ENCODE measurements at regions not wholly inside any gene's neighbourhood (a gene's known extent, or its start where the extent isn't known, plus 50 kb on each side); places are given as distances from the start of the nearest gene placed in this dataset.

DNA sequence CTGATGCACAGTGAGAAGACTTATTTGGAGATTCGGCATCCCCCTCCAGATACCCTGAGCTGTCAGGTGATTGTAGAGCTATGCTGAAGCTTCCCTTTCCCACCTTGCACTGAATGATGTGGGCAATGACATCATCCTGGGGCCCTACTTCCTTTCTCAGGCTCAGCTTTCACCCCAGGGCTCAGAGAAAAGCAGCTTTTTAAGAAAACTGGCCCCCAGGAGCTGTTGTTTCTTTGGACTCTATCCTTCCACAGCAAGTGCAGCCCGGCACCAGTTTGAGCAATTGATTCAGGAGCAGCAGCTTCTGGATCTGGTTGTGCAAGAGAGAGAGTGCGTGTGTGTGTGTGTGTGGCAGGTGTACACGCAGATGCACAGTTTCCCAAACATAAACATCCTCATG, 251.3 kb downstream of the ANAPC1 start:
- no peak overlapping the region for H3K4me3 Mint-ChIP-seq (ENCODE audit: unreplicated experiment)
- TF ChIP-seq, protein P1, sequence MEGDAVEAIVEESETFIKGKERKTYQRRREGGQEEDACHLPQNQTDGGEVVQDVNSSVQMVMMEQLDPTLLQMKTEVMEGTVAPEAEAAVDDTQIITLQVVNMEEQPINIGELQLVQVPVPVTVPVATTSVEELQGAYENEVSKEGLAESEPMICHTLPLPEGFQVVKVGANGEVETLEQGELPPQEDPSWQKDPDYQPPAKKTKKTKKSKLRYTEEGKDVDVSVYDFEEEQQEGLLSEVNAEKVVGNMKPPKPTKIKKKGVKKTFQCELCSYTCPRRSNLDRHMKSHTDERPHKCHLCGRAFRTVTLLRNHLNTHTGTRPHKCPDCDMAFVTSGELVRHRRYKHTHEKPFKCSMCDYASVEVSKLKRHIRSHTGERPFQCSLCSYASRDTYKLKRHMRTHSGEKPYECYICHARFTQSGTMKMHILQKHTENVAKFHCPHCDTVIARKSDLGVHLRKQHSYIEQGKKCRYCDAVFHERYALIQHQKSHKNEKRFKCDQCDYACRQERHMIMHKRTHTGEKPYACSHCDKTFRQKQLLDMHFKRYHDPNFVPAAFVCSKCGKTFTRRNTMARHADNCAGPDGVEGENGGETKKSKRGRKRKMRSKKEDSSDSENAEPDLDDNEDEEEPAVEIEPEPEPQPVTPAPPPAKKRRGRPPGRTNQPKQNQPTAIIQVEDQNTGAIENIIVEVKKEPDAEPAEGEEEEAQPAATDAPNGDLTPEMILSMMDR (IDR thresholded peaks at IDR 0.05; ENCODE audit: partially characterized antibody, unreplicated experiment): no peak
- no peaks in the 10 kb centered on the region for H3K27me3 Mint-ChIP-seq (ENCODE audit: unreplicated experiment)
- DNase-seq: no peak
- H3K36me3 Mint-ChIP-seq (ENCODE audit: unreplicated experiment): peaks cover 22% of the 10 kb centered on the region
- no peak overlapping the region for H3K27ac Mint-ChIP-seq (ENCODE audit: unreplicated experiment)
- H3K9me3 Mint-ChIP-seq (ENCODE audit: unreplicated experiment): peaks cover 11% of the 10 kb centered on the region
- H3K4me1 Mint-ChIP-seq (ENCODE audit: low read depth, unreplicated experiment): peaks cover 5% of the 10 kb centered on the region

DNA sequence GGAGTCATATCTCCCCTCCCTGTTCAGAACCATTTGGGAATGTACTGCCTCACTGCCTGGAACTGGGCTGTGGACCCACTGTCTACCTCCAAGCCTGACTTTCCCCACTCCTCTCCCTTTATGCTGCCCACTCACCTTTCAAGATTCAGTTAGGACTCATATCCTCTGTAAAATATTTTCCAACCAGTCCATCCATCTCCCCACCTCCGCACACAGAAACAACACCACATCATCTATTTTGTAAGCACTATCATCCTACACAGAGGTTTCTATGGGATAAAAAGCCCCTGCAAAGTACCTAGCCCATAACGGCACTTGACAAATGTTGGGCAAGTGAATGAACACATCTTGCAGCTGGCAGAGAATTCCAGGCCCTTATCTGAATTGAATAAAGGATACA, 250.8 kb downstream of the ANAPC1 start:
- Mint-ChIP-seq H3K4me1 (ENCODE audit: low read depth, unreplicated experiment) (peaks cover 5% of the 10 kb centered on the region), H3K27ac (ENCODE audit: unreplicated experiment) (no peak overlapping the region), H3K27me3 (ENCODE audit: unreplicated experiment) (no peaks in the 10 kb centered on the region), H3K4me3 (ENCODE audit: unreplicated experiment) (no peak overlapping the region), H3K36me3 (ENCODE audit: unreplicated experiment) (peaks cover 18% of the 10 kb centered on the region), H3K9me3 (ENCODE audit: unreplicated experiment) (peaks cover 11% of the 10 kb centered on the region)
- TF ChIP-seq, protein P1 (IDR thresholded peaks at IDR 0.05; ENCODE audit: partially characterized antibody, unreplicated experiment): no peak
- no peak for DNase-seq

- Mint-ChIP-seq H3K36me3 (ENCODE audit: unreplicated experiment) (peaks cover 16% of the 10 kb centered on the region), H3K27me3 (ENCODE audit: unreplicated experiment) (no peaks in the 10 kb centered on the region), H3K9me3 (ENCODE audit: unreplicated experiment) (peaks cover 10% of the 10 kb centered on the region), H3K27ac (ENCODE audit: unreplicated experiment) (no peak overlapping the region), H3K4me1 (ENCODE audit: low read depth, unreplicated experiment) (peaks cover 5% of the 10 kb centered on the region), H3K4me3 (ENCODE audit: unreplicated experiment) (no peak overlapping the region)
- no peak for DNase-seq
- TF ChIP-seq, protein P1 (IDR thresholded peaks at IDR 0.05; ENCODE audit: partially characterized antibody, unreplicated experiment): no peak
These were observed 250.3 kb downstream of the ANAPC1 start for GRCh38 chr2:111633643-111634042.

- Mint-ChIP-seq H3K36me3 (ENCODE audit: unreplicated experiment) (peaks cover 12% of the 10 kb centered on the region), H3K9me3 (ENCODE audit: unreplicated experiment) (peaks cover 6% of the 10 kb centered on the region), H3K4me1 (ENCODE audit: low read depth, unreplicated experiment) (peaks cover 5% of the 10 kb centered on the region), H3K27ac (ENCODE audit: unreplicated experiment) (no peak overlapping the region), H3K4me3 (ENCODE audit: unreplicated experiment) (no peak overlapping the region), H3K27me3 (ENCODE audit: unreplicated experiment) (no peaks in the 10 kb centered on the region)
- DNase-seq: no peak
- TF ChIP-seq, protein P1 (IDR thresholded peaks at IDR 0.05; ENCODE audit: partially characterized antibody, unreplicated experiment): no peak
These were observed 249.8 kb downstream of the ANAPC1 start for GRCh38 chr2:111634050-111634794.

GRCh38 chr2:111634995-111635538, 248.9 kb downstream of the ANAPC1 start:
- Mint-ChIP-seq H3K4me3 (ENCODE audit: unreplicated experiment) (no peak overlapping the region), H3K27me3 (ENCODE audit: unreplicated experiment) (no peaks in the 10 kb centered on the region), H3K36me3 (ENCODE audit: unreplicated experiment) (peaks cover 12% of the 10 kb centered on the region), H3K9me3 (ENCODE audit: unreplicated experiment) (peaks cover 6% of the 10 kb centered on the region), H3K27ac (ENCODE audit: unreplicated experiment) (no peak overlapping the region), H3K4me1 (ENCODE audit: low read depth, unreplicated experiment) (peaks cover 5% of the 10 kb centered on the region)
- TF ChIP-seq, protein P1 (IDR thresholded peaks at IDR 0.05; ENCODE audit: partially characterized antibody, unreplicated experiment): no peak
- DNase-seq: no peak

Measured in glutamatergic neuron (in vitro differentiated cells).